Mucosa of descending colon (tissue), 3 donors: ENCODE measurements at regions not wholly inside any gene's neighbourhood (a gene's known extent, or its start where the extent isn't known, plus 50 kb on each side); places are given as distances from the start of the nearest gene placed in this dataset.

Source experiments
- ATAC-seq: fragments of 200-7000 bp; cut with Tn5 transposase; one replicate; pipeline ENCODE4 v1.9.1; 2020; ENCODE audit warnings: mild to moderate bottlenecking, moderate library complexity
- DNase-seq, 3 donors: peaks; one replicate each; pipeline ENCODE4 v3.0.0-alpha.2; 2020
- H3K36me3 ChIP-seq: fragments of 200-600 bp; one replicate; pipeline ENCODE4 v1.8.0; 2021; ENCODE audit warnings: low read depth, mild to moderate bottlenecking
- H3K4me1 ChIP-seq: fragments of 200-600 bp; one replicate; pipeline ENCODE4 v1.8.0; 2021; ENCODE audit warnings: low read depth, mild to moderate bottlenecking
- H3K4me3 ChIP-seq: fragments of 200-600 bp; one replicate; pipeline ENCODE4 v1.8.0; 2021; ENCODE audit warnings: mild to moderate bottlenecking
- H3K9me3 ChIP-seq: fragments of 200-600 bp; one replicate; pipeline ENCODE4 v1.8.0; 2021; ENCODE audit warnings: mild to moderate bottlenecking
- CTCF ChIP-seq: fragments of 200-600 bp; IDR thresholded peaks from one replicate; pipeline ENCODE4 v1.8.0; 2022; ENCODE audit warnings: antibody characterized with exemption, mild to moderate bottlenecking
- intact Hi-C, 2 donors: fragments of 100-400 bp; cut with DNase I in 1 of 2; cut with micrococcal nuclease in 1 of 2; formaldehyde crosslinking; loops; one replicate each; pipeline versions ENCODE4 v1.11.0 to v1.11.1; 2022; cut with DNase I, micrococcal nuclease
- donor health status: DM: no; HTN: no; CAD: no; lungs with moderate emphysema.
- donor health status: DM: no; HTN: no; CAD: no.
- donor health status: DM: no; HTN: yes; CAD: no.

GRCh38 chr5:27381686-27382085 is 343.3 kb upstream of the CDH9 start:
- no peak for DNase-seq
- no peak overlapping the region for H3K4me3 ChIP-seq
- no peak for TF ChIP-seq CTCF
- no peaks in the 10 kb centered on the region for H3K36me3 ChIP-seq
- H3K9me3 ChIP-seq: peaks cover 34% of the 10 kb centered on the region
- H3K4me1 ChIP-seq: no peaks in the 10 kb centered on the region
- ATAC-seq: no peak
- intact Hi-C loops: no loop called here

- no peaks in the 10 kb centered on the region for H3K36me3 ChIP-seq
- intact Hi-C loops: no loop called here
- H3K4me3 ChIP-seq: no peak overlapping the region
- DNase-seq: no peak
- H3K4me1 ChIP-seq: no peaks in the 10 kb centered on the region
- no peak for ATAC-seq
- H3K9me3 ChIP-seq: peaks cover 42% of the 10 kb centered on the region
- TF ChIP-seq CTCF: no peak
These were observed 339.2 kb upstream of the CDH9 start for GRCh38 chr5:27377626-27378025.

- Histone ChIP-seq H3K4me1 (no peaks in the 10 kb centered on the region), H3K9me3 (peaks cover 34% of the 10 kb centered on the region), H3K36me3 (no peaks in the 10 kb centered on the region), H3K4me3 (no peak overlapping the region)
- no peak for DNase-seq
- intact Hi-C loops: no loop called here
- ATAC-seq: no peak
- no peak for TF ChIP-seq CTCF
These were observed 315.6 kb upstream of the CDH9 start for GRCh38 chr5:27353970-27354369.

- H3K36me3 ChIP-seq: no peaks in the 10 kb centered on the region
- peaks cover 33% of the 10 kb centered on the region for H3K9me3 ChIP-seq
- ATAC-seq (no peak), DNase-seq (no peak)
- intact Hi-C loops: no loop called here
- H3K4me3 ChIP-seq: no peak overlapping the region
- H3K4me1 ChIP-seq: no peaks in the 10 kb centered on the region
- TF ChIP-seq CTCF: no peak
These were observed 315.2 kb upstream of the CDH9 start for GRCh38 chr5:27353540-27353939.

- no peaks in the 10 kb centered on the region for H3K4me1 ChIP-seq
- intact Hi-C loops: no loop called here
- DNase-seq (no peak), ATAC-seq (no peak)
- no peak overlapping the region for H3K4me3 ChIP-seq
- no peak for TF ChIP-seq CTCF
- H3K9me3 ChIP-seq: peaks cover 27% of the 10 kb centered on the region
- H3K36me3 ChIP-seq: no peaks in the 10 kb centered on the region
These were observed 303.0 kb upstream of the CDH9 start for GRCh38 chr5:27341342-27341741.

- ATAC-seq (no peak), DNase-seq (no peak)
- H3K4me3 ChIP-seq: no peak overlapping the region
- no peak for TF ChIP-seq CTCF
- peaks cover 35% of the 10 kb centered on the region for H3K9me3 ChIP-seq
- no peaks in the 10 kb centered on the region for H3K4me1 ChIP-seq
- intact Hi-C loops: no loop called here
- no peaks in the 10 kb centered on the region for H3K36me3 ChIP-seq
These were observed 298.4 kb upstream of the CDH9 start for GRCh38 chr5:27336817-27337216.
